GM13977 (cell line): ENCODE measurements at regions not wholly inside any gene's neighbourhood (a gene's known extent, or its start where the extent isn't known, plus 50 kb on each side); places are given as distances from the start of the nearest gene placed in this dataset.

Experiments
- DNase-seq: peaks from one replicate; pipeline ENCODE4 v3.0.0; 2012; ENCODE audit warnings: low spot score
- CTCF ChIP-seq: IDR thresholded peaks from 2 replicates; pipeline ENCODE4 v1.5.1; 2012; ENCODE audit warnings: mild to moderate bottlenecking, control low read depth; ENCODE audit not compliant: insufficient read depth; ENCODE audit errors: extremely low read depth, missing control alignments
- in situ Hi-C: fragments of 300-500 bp; cut with MboI; formaldehyde crosslinking; loops from one replicate; pipeline ENCODE4 v1.12.0; 2022; ENCODE audit warnings: low sequenced_read_pairs, low pct_unique_long_range_greater_than_20kb, mixed read lengths, inconsistent platforms; ENCODE audit not compliant: unreplicated experiment

GRCh38 chr3:115478359-115478758 lies 145.0 kb upstream of the GAP43 start:
- no peak for TF ChIP-seq CTCF
- in situ Hi-C loops = no loop called here
- DNase-seq = no peak

GRCh38 chr3:115486880-115487279 lies 136.4 kb upstream of the GAP43 start:
- no peak for TF ChIP-seq CTCF
- DNase-seq = no peak
- in situ Hi-C loops = no loop called here

- DNase-seq = no peak
- in situ Hi-C loops = no loop called here
- no peak for TF ChIP-seq CTCF
Observed at GRCh38 chr3:115487968-115488367, 135.3 kb upstream of the GAP43 start.

GRCh38 chr3:115488409-115488808 lies 134.9 kb upstream of the GAP43 start:
- DNase-seq = no peak
- TF ChIP-seq CTCF = no peak
- in situ Hi-C loops = no loop called here

- no peak for DNase-seq
- no peak for TF ChIP-seq CTCF
- in situ Hi-C loops = no loop called here
Observed at GRCh38 chr3:115494826-115495225, 128.5 kb upstream of the GAP43 start.

GRCh38 chr3:115498421-115498820 lies 124.9 kb upstream of the GAP43 start:
- TF ChIP-seq CTCF = no peak
- in situ Hi-C loops = no loop called here
- no peak for DNase-seq

- in situ Hi-C loops = no loop called here
- no peak for DNase-seq
- no peak for TF ChIP-seq CTCF
Observed at GRCh38 chr3:115498898-115499297, 124.4 kb upstream of the GAP43 start.
